GM23338 (cell line): ENCODE measurements at regions not wholly inside any gene's neighbourhood (a gene's known extent, or its start where the extent isn't known, plus 50 kb on each side); places are given as distances from the start of the nearest gene placed in this dataset.

Experiments
- ATAC-seq: fragments of 200-7000 bp; cut with Tn5 transposase; 3 replicates; pipeline ENCODE4 v1.9.1; 2020
- DNase-seq: peaks from one replicate; pipeline ENCODE4 v3.0.0-alpha.2; 2015; ENCODE audit warnings: low spot score
- H2AFZ ChIP-seq: fragments of 200-600 bp; sonication (generic); 2 replicates; pipeline ENCODE4 v1.8.0; 2016; ENCODE audit warnings: antibody characterized with exemption, mild to moderate bottlenecking, moderate library complexity
- H3F3A ChIP-seq: fragments of 200-600 bp; sonication (generic); replicated peaks from 2 replicates; pipeline ENCODE4 v1.8.0; 2017; ENCODE audit warnings: antibody characterized with exemption, mixed run types, low read depth
- H3K27ac ChIP-seq: fragments of 200-600 bp; sonication (generic); 2 replicates; pipeline ENCODE4 v1.6.1; 2016; ENCODE audit warnings: low read depth
- H3K27me3 ChIP-seq: fragments of 200-600 bp; sonication (generic); 2 replicates; pipeline ENCODE4 v1.8.0; 2016; ENCODE audit warnings: mild to moderate bottlenecking, mixed run types, moderate library complexity; ENCODE audit not compliant: insufficient read depth
- H3K36me3 ChIP-seq: fragments of 200-600 bp; sonication (generic); 2 replicates; pipeline ENCODE4 v1.8.0; 2016; ENCODE audit warnings: mild to moderate bottlenecking; ENCODE audit not compliant: insufficient read depth
- H3K4me1 ChIP-seq: fragments of 200-600 bp; sonication (generic); 2 replicates; pipeline ENCODE4 v1.8.0; 2016; ENCODE audit warnings: mild to moderate bottlenecking, moderate library complexity; ENCODE audit not compliant: insufficient read depth
- H3K4me2 ChIP-seq: fragments of 200-600 bp; sonication (generic); 2 replicates; pipeline ENCODE4 v1.7.1; 2017; ENCODE audit warnings: mixed run types
- H3K4me3 ChIP-seq: fragments of 200-600 bp; sonication (generic); 2 replicates; pipeline ENCODE4 v1.6.1; 2016; ENCODE audit warnings: mixed run types
- H3K79me2 ChIP-seq: fragments of 200-600 bp; sonication (generic); replicated peaks from 2 replicates; pipeline ENCODE4 v1.8.0; 2017; ENCODE audit warnings: mild to moderate bottlenecking; ENCODE audit not compliant: insufficient read depth
- H3K9me2 ChIP-seq: fragments of 200-600 bp; sonication (generic); 2 replicates; pipeline ENCODE4 v1.8.0; 2017; ENCODE audit not compliant: insufficient read depth
- H4K20me1 ChIP-seq: fragments of 200-600 bp; sonication (generic); replicated peaks from 2 replicates; pipeline ENCODE4 v1.8.0; 2017; ENCODE audit warnings: mild to moderate bottlenecking; ENCODE audit not compliant: insufficient read depth
- H3K27ac Mint-ChIP-seq: 2 replicates; pipeline ENCODE4 v1.8.0; 2020; ENCODE audit warnings: inconsistent platforms, mild to moderate bottlenecking, moderate library complexity, mixed read lengths
- H3K27me3 Mint-ChIP-seq: 3 replicates; pipeline ENCODE4 v1.8.0; 2022; ENCODE audit warnings: low read depth, mild to moderate bottlenecking, moderate library complexity, mixed read lengths, inconsistent platforms; ENCODE audit not compliant: insufficient read depth, poor library complexity
- H3K36me3 Mint-ChIP-seq: 3 replicates; pipeline ENCODE4 v1.8.0; 2021; ENCODE audit warnings: low read depth, mild to moderate bottlenecking, inconsistent platforms, moderate library complexity, mixed read lengths
- H3K4me1 Mint-ChIP-seq: 3 replicates; pipeline ENCODE4 v1.8.0; 2020; ENCODE audit warnings: mild to moderate bottlenecking, inconsistent platforms, mixed read lengths
- H3K4me3 Mint-ChIP-seq: 3 replicates; pipeline ENCODE4 v1.8.0; 2021; ENCODE audit warnings: moderate library complexity, mild to moderate bottlenecking, inconsistent platforms, mixed read lengths
- H3K9me3 Mint-ChIP-seq: 3 replicates; pipeline ENCODE4 v1.8.0; 2020; ENCODE audit warnings: moderate library complexity, mild to moderate bottlenecking, inconsistent platforms, mixed read lengths
- CREB1 ChIP-seq: fragments of 250-450 bp; sonication (Bioruptor Pico); IDR thresholded peaks from 2 replicates; pipeline ENCODE4 v1.5.0; 2020; ENCODE audit warnings: low read depth, mild to moderate bottlenecking, moderate library complexity
- CTCF ChIP-seq, 2 experiments: fragments of 200-600 bp in 1 of 2; sonication (generic) in 1 of 2; conservative IDR thresholded peaks; 2 replicates each; pipeline versions ENCODE4 v1.5.1 to v1.6.1; 2016 to 2017; ENCODE audit warnings: antibody characterized with exemption in 2 of 2, low read depth in 2 of 2, mild to moderate bottlenecking in 2 of 2, moderate library complexity in 1 of 2
- EZH2 ChIP-seq: fragments of 200-600 bp; sonication (generic); IDR thresholded peaks from one replicate; pipeline ENCODE4 v1.8.0; 2017; ENCODE audit warnings: antibody characterized with exemption, mild to moderate bottlenecking, low read depth; ENCODE audit not compliant: unreplicated experiment
- EZH2phosphoT487 ChIP-seq: fragments of 200-600 bp; sonication (generic); IDR thresholded peaks from one replicate; pipeline ENCODE4 v1.8.1; 2018; ENCODE audit warnings: antibody characterized with exemption; ENCODE audit not compliant: unreplicated experiment
- JUNB ChIP-seq: IDR thresholded peaks from one replicate; pipeline ENCODE4 v1.6.1; 2016; ENCODE audit warnings: antibody characterized with exemption; ENCODE audit not compliant: unreplicated experiment
- NANOG ChIP-seq: IDR thresholded peaks from 2 replicates; pipeline ENCODE4 v1.6.1; 2016; ENCODE audit warnings: antibody characterized with exemption, borderline replicate concordance
- POLR2AphosphoS5 ChIP-seq: IDR thresholded peaks from 2 replicates; pipeline ENCODE4 v1.6.1; 2016; ENCODE audit warnings: antibody characterized with exemption, low read depth
- REST ChIP-seq: IDR thresholded peaks from one replicate; pipeline ENCODE4 v1.6.1; 2018; ENCODE audit warnings: antibody characterized with exemption; ENCODE audit not compliant: unreplicated experiment
- STAT1 ChIP-seq: IDR thresholded peaks from one replicate; pipeline ENCODE4 v1.6.1; 2016; ENCODE audit warnings: antibody characterized with exemption; ENCODE audit not compliant: unreplicated experiment
- ZNF114 ChIP-seq: fragments of 250-450 bp; sonication (Bioruptor Pico); IDR thresholded peaks from 2 replicates; pipeline ENCODE4 v1.5.0; 2020; ENCODE audit warnings: mild to moderate bottlenecking, moderate library complexity
- ZNF331 ChIP-seq: fragments of 250-450 bp; sonication (Bioruptor Pico); IDR thresholded peaks from 2 replicates; pipeline ENCODE4 v1.5.0; 2020; ENCODE audit warnings: low read depth, mild to moderate bottlenecking, moderate library complexity
- ZNF462 ChIP-seq: fragments of 250-450 bp; sonication (Bioruptor Pico); IDR thresholded peaks from 2 replicates; pipeline ENCODE4 v1.5.0; 2020; ENCODE audit warnings: mild to moderate bottlenecking, moderate library complexity

GRCh38 chr3:102802819-102803420 lies 368.1 kb downstream of the ZPLD1 start (continued):
- TF ChIP-seq ZNF462 (CRISPR knock-in tag) (no peak), EZH2 (no peak), CTCF (conservative IDR thresholded peaks at IDR 0.05; ENCODE audit: low read depth in 2 of 2) (no peak)

GRCh38 chr3:102810937-102811336 lies 376.1 kb downstream of the ZPLD1 start:
- peak; percentile 4 for DNase-seq
- Histone ChIP-seq H3F3A (no peaks in the 10 kb centered on the region), H3K4me1 (no peaks in the 10 kb centered on the region), H2AFZ (0 out of 2 replicates have a peak overlapping the region, but pooled peaks have one; percentile 39), H3K9me2 (no peaks in the 10 kb centered on the region), H3K36me3 (no peaks in the 10 kb centered on the region), H3K4me3 (no peak overlapping the region), H3K4me2 (no peak overlapping the region), H4K20me1 (no peaks in the 10 kb centered on the region), H3K27me3 (no peaks in the 10 kb centered on the region), H3K79me2 (no peaks in the 10 kb centered on the region), H3K27ac (no peak overlapping the region)
- no peaks in the 10 kb centered on the region for H3K9me3 Mint-ChIP-seq
- no peaks in the 10 kb centered on the region for H3K36me3 Mint-ChIP-seq
- H3K27me3 Mint-ChIP-seq: no peaks in the 10 kb centered on the region
- no peak for ATAC-seq
- H3K4me1 Mint-ChIP-seq: no peaks in the 10 kb centered on the region
- H3K4me3 Mint-ChIP-seq: no peak overlapping the region
- H3K27ac Mint-ChIP-seq: no peak overlapping the region
- TF ChIP-seq ZNF114 (CRISPR knock-in tag) (no peak), POLR2AphosphoS5 (no peak), REST (no peak), STAT1 (no peak), EZH2phosphoT487 (no peak), NANOG (no peak), EZH2 (no peak), CREB1 (CRISPR knock-in tag) (no peak), ZNF331 (CRISPR knock-in tag) (no peak), JUNB (no peak)
